Lung microvascular endothelial cell (primary cell): ENCODE measurements at regions not wholly inside any gene's neighbourhood (a gene's known extent, or its start where the extent isn't known, plus 50 kb on each side); places are given as distances from the start of the nearest gene placed in this dataset.
"Not testable (repeated sequence)": the region's sequence is repeated elsewhere in the genome, so short reads cannot be mapped to it uniquely, and the experiment has no call there.

ENCODE experiments used
- DNase-seq, 2 donors: peaks; one replicate each; pipeline versions ENCODE4 v3.0.0 to v3.0.0-alpha.2; 2010; ENCODE audit warnings: low read depth in 2 of 2

- no peak for DNase-seq
These were observed 2067.7 kb downstream of the SUCLG1 start for GRCh38 chr2:82391386-82391785.

GRCh38 chr2:82355622-82356021 is 2051.1 kb upstream of the LRRTM1 start:
- no peak for DNase-seq

- DNase-seq, result no peak
These were observed 2041.4 kb upstream of the LRRTM1 start for GRCh38 chr2:82345910-82346309.

- DNase-seq, result peak in 1 of 2 donors; percentile 49
These were observed 2040.1 kb upstream of the LRRTM1 start for GRCh38 chr2:82344670-82345069.

GRCh38 chr2:82342356-82342755 is 2037.8 kb upstream of the LRRTM1 start:
- no peak for DNase-seq

- DNase-seq, result no peak
These were observed 2036.1 kb upstream of the LRRTM1 start for GRCh38 chr2:82340578-82341053.

GRCh38 chr2:82339805-82340204 is 2035.3 kb upstream of the LRRTM1 start:
- DNase-seq, result no peak

- DNase-seq, result no peak
These were observed 2029.1 kb upstream of the LRRTM1 start for GRCh38 chr2:82333697-82334096.

GRCh38 chr2:82330155-82330554 is 2025.6 kb upstream of the LRRTM1 start:
- DNase-seq, result no peak

GRCh38 chr2:82326180-82326767 is 2021.7 kb upstream of the LRRTM1 start:
- DNase-seq, result not testable (repeated sequence)

- DNase-seq, result no peak
These were observed 2015.7 kb upstream of the LRRTM1 start for GRCh38 chr2:82320296-82320695.

- DNase-seq, result no peak
These were observed 2012.5 kb upstream of the LRRTM1 start for GRCh38 chr2:82317012-82317411.

GRCh38 chr2:82316586-82316985 is 2012.0 kb upstream of the LRRTM1 start:
- DNase-seq, result no peak

GRCh38 chr2:82314836-82315472 is 2010.4 kb upstream of the LRRTM1 start:
- DNase-seq, result no peak

GRCh38 chr2:82307511-82307910 is 2003.0 kb upstream of the LRRTM1 start:
- DNase-seq, result no peak

- DNase-seq, result no peak
These were observed 1997.0 kb upstream of the LRRTM1 start for GRCh38 chr2:82301506-82301905.

GRCh38 chr2:82289446-82289845 is 1984.9 kb upstream of the LRRTM1 start:
- no peak for DNase-seq

- DNase-seq, result no peak
These were observed 1978.5 kb upstream of the LRRTM1 start for GRCh38 chr2:82283075-82283474.

GRCh38 chr2:82282111-82282882 is 1977.7 kb upstream of the LRRTM1 start:
- no peak for DNase-seq

- no peak for DNase-seq
These were observed 1974.8 kb upstream of the LRRTM1 start for GRCh38 chr2:82279367-82279766.

GRCh38 chr2:82278416-82278815 is 1973.9 kb upstream of the LRRTM1 start:
- no peak for DNase-seq

- DNase-seq, result no peak
These were observed 1971.0 kb upstream of the LRRTM1 start for GRCh38 chr2:82275599-82275998.

- DNase-seq, result no peak
These were observed 1963.9 kb upstream of the LRRTM1 start for GRCh38 chr2:82268446-82268845.
